Left cardiac atrium (tissue), 4 donors: ENCODE measurements at regions not wholly inside any gene's neighbourhood (a gene's known extent, or its start where the extent isn't known, plus 50 kb on each side); places are given as distances from the start of the nearest gene placed in this dataset.

ENCODE experiments used
- ATAC-seq, 2 donors: fragments of 200-7000 bp; cut with Tn5 transposase; one replicate each; pipeline ENCODE4 v1.9.1; 2020; ENCODE audit warnings: mild to moderate bottlenecking in 2 of 2, moderate library complexity in 2 of 2
- DNase-seq: peaks from one replicate; pipeline ENCODE4 v3.0.0-alpha.2; 2020
- intact Hi-C, 2 donors: fragments of 100-400 bp; cut with DNase I; formaldehyde crosslinking; loops; one replicate each; pipeline versions ENCODE4 v1.14.1 to v1.15.1; 2022 to 2023
- donor health status: DM: no; HTN: yes; CAD: no.
- donor health status: DM: no; HTN: yes; CAD: no; lungs with severe emphysema.
- donor health status: DM: yes; HTN: yes; CAD: no.
- donor health status: Dilated cardiomyopathy.

DNA sequence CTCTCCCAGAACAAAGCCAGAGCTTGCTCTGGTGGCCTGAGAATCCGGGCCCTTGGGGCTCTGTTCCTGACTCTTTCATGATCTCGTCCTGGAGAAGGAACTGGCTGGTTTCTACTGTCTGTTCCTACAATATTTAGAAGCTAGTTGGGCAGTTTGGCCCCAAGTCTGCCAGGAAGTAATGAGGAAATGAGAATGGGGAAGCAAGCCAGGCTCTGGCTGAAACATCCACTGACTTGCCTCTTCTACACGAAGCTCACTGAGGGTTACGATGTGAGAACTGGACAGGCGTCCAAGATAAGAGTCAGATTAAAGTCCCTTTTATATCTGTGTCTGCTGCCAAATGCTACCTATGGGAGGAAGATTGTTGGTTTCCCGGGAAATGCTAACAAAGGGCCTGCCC lies 110.0 kb upstream of the KIRREL3 start:
- DNase-seq (no peak), ATAC-seq (no peak)
- intact Hi-C loops = no loop called here

DNA sequence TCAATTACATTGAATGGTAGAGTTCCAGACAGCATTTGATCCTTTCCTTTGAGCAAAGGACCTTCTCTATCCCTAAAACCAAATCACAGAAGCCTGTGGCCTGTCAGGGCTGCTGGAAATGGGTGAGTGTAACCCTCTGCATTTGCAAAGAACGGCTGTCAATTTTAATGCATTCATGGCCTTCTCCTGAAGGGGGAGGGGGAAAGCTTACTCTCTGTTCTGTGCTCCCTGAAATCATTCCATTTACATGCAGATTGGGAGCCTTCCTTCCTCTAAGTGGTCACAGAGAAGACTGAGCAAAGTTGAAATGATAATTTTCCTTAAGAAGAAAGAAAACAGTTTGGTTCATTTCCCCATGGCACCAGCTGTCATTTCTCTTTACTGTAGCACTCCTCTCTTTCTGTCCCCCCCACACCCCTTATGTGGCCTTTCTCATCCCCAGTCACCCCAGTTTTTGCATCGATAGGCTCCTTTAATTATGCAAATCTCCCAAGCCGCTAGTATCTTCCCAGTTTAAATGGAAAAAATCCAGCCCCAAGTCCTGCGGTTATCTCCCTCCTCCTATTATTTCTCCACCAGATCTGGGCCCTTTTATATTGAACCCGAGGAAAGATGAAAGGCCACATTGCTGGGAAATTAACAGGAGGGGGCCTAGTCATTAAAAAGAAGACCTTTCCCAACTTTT lies 109.4 kb upstream of the KIRREL3 start:
- DNase-seq (no peak), ATAC-seq (no peak)
- intact Hi-C loops = no loop called here

DNA sequence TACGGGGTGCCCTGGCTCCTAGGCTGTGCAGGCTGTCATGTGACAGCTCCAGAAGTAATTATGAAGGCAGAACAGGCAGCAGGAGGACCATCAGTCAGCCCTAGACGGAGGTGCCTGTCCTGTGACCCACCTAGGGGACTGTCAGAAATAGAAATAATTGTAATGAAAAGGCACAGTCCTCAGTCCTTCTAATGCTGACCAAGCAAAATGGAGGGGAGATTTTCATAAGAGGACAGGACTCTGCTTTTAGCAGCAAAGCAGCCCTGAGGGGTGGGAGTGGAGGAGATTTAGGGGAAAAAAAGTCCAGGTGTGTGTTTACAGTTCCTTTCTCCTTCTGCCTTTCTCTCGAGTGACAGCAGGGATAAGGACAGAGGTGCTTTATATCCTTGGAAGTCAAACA lies 108.3 kb upstream of the KIRREL3 start:
- DNase-seq (no peak), ATAC-seq (no peak)
- intact Hi-C loops = no loop called here

DNA sequence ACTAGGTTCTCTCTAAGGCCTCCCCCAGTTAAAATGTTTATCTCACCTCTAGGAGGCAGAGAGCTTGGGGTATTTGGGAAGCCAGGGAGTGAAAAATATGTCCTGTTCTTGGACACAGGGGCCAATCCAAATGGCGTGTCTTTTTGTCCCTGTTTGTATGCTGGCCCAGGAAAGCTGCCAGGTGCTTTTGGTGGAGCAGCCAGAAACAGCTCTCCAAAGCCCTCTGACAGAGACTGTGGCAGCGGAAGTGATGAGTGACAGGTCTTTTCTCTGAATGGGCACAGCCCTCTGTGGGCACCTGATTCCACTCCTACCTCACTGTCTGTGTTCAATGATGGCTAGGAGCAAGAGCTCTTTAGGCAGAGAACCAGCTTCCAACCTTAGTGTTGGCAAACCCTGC lies 106.4 kb upstream of the KIRREL3 start:
- intact Hi-C loops = no loop called here
- ATAC-seq (peak; percentile 36 to 41), DNase-seq (no peak)

DNA sequence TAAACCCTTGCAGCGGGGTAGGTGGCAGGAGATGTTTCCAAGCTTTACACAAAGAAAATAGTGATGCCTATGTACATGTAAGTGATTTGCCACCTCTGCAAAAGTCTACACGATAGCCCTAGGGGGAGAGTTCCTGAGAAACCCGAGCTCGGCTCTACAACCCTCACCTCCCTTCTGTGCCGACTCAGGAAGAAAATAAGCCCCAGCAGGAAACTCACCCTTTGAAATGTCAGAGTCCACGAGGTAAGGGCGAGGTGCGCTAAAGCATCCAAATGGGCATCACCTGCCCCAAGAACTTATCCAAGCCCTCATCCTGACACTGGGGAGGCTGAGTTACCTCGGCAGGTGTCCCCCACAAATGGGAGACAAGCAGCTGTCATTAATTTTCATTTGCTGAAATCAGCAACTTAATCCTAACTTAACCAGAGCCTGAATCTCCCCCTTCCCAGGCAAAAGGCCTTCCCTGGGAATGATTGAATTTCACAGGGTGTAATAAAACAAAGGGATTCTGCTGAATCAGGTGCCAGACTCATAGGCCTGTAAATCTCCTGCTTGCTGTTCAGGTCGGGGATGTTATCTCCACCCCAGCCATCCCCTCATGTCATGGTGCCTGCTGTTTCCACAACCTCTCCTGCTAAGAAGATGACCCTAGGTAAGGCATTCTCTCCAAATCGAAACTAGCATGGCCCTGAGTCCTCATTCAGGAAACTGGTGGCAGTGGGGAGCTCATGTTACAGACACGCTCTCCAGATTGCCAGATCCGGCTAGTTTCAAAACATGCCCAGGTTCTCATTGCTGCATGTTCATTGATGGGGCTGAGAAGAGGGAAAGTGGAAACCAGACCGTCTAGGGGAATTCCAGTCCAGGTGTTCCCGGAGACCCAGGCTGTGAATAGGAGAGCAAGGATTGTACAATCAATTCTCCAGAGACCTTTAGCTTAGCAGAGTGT lies 105.3 kb upstream of the KIRREL3 start:
- no peak for DNase-seq
- intact Hi-C loops = no loop called here
- no peak for ATAC-seq

DNA sequence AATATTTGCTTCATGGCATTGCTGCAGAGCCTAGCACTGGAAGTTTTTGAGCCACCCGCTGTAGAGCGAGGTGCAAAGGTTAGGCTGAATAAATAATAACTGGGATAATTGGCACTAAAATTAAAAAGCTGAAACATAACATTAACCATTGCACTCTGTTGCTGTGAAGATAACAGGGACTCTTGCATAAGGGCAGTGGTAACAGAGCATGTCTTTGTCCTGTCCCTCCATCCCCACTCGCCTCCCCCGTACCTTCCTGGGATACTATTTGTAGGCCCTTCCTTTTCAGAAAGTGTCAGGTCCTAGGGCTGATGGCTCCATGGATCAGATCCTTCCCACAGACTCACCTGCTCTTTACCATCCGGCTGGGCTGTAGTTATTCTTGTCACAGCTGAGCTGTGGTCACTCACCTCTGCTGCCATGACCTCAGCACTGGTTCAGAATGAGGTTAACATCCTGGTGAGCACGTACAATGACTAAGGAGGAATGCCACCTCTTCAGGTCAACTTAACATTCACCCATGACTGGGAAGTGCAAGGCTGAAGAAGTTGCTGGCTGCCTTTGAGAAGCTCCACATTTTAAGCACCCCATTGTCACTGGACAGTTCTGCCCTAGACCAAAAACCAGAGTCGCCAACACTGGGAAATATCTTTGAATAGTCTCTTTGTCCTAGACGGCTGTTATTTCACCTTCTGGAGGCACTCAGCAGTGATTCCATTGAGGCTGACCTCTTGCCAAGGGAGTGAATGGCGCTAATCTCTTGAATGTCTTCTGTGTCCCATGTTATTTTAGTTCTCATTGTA lies 103.2 kb upstream of the KIRREL3 start:
- intact Hi-C loops = no loop called here
- DNase-seq (no peak), ATAC-seq (no peak)

DNA sequence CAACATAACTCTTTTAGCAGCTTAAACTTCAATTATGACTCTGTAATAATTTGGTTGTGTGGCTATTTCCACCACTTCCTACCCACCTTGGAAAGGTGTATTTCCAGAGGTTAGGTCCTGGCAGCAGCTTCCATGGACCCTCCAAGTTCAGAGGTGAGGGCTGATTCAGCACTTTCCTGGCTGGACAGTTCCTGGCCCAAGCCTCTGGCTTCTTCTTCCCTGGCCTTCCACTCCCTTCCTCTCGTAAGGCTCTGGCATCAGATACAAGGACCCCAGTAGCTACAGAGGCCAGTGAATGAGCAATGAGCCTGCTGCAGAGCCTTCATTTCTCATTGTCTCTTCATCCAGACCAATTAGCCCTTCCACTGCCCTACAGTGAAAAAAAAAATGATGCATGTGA lies 98.1 kb upstream of the KIRREL3 start:
- ATAC-seq (no peak), DNase-seq (no peak)
- intact Hi-C loops = no loop called here

DNA sequence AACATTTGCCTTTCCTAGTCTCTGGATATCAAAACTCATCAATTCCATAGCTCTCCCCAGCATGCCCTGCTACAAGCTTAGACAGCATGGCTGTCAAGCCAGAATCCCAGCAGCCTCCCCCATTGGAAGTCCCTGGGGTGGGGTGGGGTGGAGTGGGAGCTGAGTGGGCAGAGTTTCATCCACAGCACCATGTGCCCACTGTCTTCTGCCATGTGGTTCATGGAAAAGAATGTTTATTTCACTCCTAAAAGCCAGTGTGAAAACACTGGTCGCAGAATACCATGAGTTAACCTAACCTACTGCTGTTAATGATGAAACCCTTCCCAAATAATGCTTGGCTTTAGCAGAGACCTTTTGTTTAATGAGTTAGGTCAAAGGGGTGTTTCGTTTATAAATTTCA lies 80.2 kb upstream of the KIRREL3 start:
- ATAC-seq (no peak), DNase-seq (no peak)
- intact Hi-C loops = no loop called here

DNA sequence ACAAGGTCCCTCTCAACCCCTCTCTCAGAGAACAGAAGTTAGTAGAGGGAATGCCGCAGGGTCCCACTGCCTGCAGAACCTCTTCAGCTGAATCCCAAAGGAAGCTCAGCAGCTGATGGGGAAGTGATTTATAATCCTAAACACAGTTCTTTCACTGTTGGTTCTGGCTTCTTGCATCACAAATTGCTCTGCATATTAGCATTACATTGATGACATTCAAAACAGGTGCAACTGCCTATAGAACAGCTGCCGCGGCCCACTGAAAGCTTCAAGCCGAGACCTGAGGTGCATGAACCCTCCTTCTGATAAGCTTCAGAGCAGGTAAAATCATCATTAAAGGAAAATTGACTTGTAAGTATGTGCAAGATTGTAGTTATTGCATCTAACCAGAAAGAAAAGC lies 75.2 kb upstream of the KIRREL3 start:
- DNase-seq = no peak
- intact Hi-C loops = no loop called here
- no peak for ATAC-seq

DNA sequence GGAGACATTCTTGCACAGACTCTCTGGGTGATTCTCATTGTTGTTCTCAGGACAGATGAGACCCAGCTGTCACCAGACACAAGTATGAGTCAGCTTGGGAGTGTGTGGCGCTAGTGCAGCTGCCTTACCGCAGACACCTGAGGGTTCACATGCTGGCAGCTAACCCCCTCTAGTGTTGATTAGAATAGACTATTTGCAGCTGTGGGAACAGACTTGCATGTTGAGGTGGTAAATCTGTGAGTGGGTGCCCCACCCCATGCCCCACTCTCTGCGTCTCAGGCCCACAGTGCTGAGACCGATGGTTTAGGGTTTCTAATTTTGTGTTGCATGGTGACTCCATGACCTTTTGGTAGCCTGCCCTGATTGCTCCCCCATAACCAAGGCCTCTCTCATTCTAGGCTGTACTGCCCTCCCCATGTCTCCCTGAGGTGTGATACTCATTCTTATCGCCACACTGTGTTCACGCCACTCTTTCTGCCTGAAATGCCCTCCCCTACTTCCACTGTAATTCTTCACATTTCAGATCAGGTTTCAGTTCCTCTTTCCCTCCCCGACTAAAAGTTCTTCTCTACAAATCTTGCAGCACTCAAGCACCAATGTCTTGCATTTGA lies 73.7 kb upstream of the KIRREL3 start:
- peak; percentile 83 to 96 for ATAC-seq
- intact Hi-C loops = no loop called here
- peak; percentile 28 for DNase-seq

DNA sequence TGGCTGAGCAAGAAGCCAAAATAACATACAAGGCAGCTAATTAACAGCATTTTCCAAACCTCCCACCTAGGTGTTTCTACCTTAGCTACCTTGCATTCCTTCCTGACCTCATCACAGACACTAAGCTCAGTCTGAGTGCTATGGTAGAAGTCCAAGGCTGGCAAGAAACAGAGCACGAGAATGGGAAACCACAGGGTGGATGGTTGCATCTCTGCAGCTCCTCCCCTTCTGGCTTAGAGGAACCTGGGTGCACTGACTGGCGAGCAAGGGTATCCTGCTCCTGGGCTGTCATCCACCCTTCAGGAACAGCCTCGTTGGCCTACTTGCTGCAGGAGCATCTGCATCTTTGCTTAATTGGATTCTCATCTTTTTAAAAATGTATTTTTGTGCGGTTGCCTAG lies 73.1 kb upstream of the KIRREL3 start:
- ATAC-seq (peak in 1 of 2 donors; percentile 24), DNase-seq (no peak)
- intact Hi-C loops = no loop called here

DNA sequence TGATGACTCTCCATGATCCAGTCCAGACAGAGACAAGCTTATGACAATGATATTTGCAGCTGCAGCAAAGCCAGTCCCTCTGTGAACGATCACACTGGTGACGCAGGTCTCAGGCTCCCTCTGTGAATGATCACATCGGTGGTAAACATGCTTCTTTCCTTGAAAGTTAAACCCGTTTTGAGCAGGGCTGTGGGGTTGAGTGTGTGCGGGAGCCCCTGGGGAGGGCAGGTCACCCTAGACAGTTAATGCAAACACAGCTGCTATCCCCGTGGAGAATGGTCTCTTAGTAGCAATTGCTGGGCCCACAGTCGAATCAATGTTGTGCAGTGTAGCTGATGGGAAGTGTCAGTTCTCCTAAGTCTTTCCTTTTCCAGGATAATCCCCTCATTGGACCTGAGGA lies 71.0 kb upstream of the KIRREL3 start:
- no peak for DNase-seq
- no peak for ATAC-seq
- intact Hi-C loops = no loop called here

DNA sequence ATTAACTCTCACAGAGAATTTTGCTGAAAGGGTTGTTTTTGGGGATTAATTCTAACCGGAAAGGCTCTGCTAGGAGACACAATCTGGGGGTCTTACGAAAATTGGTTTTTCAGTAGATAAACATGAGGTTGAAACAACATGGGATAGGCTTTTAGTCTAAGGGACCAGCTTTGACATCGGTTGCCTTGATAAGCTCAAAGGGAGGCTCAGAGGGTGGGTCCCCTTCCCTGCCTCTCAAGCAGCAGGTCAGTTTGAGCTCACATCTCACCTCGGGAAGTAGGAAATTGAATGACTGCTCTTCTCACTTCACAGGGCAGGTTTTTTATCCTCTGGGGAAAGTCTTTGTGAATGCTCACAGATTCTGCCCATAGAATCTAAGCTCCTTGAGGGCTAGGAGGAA lies 70.2 kb upstream of the KIRREL3 start:
- intact Hi-C loops = no loop called here
- no peak for ATAC-seq
- DNase-seq = no peak

DNA sequence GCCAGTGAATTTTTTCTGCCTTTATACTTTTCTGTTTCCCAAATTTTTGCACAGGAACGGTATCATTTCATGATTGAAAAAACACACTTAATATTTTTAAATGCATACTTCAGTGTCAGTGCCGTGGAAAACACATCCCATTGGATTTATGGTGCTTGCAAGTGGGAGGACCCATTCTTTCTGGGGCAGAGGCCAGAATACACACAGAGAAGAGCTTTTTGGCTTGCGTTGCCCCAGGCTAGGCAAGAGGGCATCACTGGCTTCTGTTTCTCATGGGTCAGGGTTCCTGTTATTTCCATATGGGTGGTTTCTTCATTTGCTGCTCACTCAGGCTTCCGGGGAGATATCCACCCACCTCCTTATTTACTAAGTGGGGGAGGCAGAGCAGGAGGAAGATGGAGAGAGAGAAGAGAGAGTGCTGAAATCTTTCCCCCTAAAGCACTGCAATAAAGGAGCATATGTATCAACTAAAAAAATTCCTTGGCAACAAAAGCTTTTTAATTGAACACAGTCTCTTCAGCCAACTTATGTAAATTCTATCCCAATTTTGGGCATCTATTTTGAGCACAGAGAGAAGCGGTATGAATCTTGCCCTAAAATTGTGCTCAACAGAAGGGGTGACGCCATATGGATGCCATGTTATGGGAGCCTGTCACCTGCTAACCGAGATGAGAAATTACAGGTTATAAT lies 66.0 kb upstream of the KIRREL3 start:
- intact Hi-C loops = no loop called here
- peak in 1 of 2 donors; percentile 68 for ATAC-seq
- DNase-seq = no peak

DNA sequence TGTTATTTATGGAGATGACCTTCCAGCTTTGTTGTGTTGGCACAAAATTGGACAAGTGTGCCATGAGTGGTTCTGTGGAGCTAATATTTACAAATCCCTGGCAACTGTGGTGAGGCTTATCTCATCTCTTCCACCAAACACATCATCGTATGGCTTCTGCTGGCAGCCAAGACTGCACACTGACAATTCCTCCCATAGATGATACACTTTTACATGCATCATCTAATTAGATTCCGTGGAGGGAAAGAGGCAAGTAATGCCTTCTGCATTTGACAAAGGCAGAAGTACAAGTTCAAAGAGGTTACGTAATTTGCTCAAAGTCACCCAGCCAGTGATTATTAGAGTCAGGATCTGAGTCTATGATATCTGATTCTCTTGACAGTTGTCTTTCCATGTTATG lies 62.7 kb upstream of the KIRREL3 start:
- intact Hi-C loops = no loop called here
- DNase-seq (no peak), ATAC-seq (no peak)

DNA sequence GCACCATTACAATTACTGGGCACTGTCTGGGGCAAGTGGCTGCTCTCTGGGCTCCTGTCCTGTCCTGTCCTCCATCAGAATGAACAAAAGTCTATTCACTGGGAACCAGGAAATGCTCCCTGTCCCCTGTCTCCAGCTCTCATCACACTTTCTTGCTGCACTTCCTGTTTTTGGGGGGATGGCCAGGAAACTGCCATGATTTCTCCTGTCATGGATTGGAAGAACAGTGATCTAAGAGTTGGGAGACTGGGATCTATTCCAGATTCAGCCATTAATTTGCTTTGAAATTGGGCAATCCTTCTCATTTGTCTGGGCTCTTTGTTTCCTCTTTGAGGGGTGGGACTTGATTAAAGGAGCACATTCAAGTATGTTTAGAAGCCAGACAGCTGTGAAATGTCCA lies 61.4 kb upstream of the KIRREL3 start:
- no peak for ATAC-seq

DNA sequence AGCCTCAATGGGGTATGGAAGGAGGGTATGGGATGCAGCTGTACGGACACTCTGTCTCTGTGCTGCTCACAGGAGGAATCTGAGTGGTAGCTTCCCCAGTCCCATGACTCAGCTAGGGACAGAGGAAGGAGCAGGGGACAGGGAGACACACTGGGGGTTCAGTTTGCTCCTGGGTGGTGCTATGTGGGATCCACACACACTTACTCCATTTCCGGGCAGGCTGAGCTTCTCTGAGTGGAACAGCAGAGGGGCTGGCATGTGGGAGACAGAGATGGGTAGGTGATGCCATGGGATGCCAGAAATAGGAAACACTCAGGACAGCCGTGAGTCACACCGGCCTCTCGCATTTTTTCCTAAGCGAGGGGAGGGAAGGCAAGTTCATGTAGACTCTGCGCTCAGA lies 59.2 kb upstream of the KIRREL3 start:
- intact Hi-C loops = no loop called here
- peak; percentile 25 for DNase-seq
- ATAC-seq = peak; percentile 63 to 90

More for the DNA sequence above, 61.4 kb upstream of the KIRREL3 start:
- DNase-seq = no peak
- intact Hi-C loops = no loop called here

DNA sequence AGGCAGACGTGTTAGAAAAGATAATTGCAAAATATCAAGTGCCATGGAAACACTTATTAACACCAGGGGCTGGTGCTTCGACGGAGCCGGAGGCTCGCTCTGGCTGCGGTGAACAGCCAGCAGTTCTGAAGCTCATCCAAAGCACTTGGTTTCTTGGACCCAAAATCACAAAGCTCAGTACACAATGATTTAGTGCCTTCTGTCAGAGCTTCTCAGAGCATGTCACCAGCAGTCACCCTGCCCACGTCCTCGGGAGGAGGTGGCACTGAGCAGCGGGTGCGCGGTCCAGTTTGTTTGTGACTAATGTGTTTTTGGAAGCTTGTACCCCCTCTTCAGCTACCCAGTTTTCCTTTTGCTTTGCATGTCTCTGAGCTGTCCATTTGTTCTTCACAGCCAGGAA lies 58.7 kb upstream of the KIRREL3 start:
- DNase-seq (no peak), ATAC-seq (peak; percentile 80 to 83)
- intact Hi-C loops = no loop called here

DNA sequence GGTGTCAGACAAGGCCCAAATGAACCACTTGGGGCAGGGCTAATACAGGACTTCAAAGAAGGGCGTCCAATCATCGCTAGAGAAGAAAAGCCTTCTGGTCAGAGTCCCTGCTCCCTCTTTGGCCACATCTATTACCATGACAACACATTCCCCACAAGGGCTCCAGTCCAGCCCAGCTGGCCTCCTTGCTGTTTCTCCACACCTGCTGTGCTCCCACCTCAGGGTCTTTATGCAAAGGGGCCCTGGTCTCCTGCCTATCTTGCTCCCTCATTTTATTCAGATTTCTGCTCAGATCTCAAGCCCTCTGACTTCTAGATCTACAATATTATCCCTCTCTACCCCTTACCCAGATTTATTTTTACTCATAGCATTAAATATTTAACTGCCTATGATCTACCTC lies 58.0 kb upstream of the KIRREL3 start:
- DNase-seq = no peak
- ATAC-seq = no peak
- intact Hi-C loops = no loop called here
